Activated CD8-positive, alpha-beta memory T cell treated with anti-CD3 and anti-CD28 coated beads for 36 hours (primary cell): ENCODE measurements at regions not wholly inside any gene's neighbourhood (a gene's known extent, or its start where the extent isn't known, plus 50 kb on each side); places are given as distances from the start of the nearest gene placed in this dataset.

Source experiments
- CTCF ChIA-PET: fragments of 350-600 bp; sonication (Branson Sonifier 250); formaldehyde crosslinking; loops from one replicate; lab custom pipeline; 2021; ENCODE audit warnings: antibody characterized with exemption; lab: Charles Lee
- POLR2A ChIA-PET: fragments of 350-600 bp; sonication (Branson Sonifier 250); formaldehyde crosslinking; loops from one replicate; lab custom pipeline; 2021; ENCODE audit warnings: antibody characterized with exemption; lab: Charles Lee

DNA sequence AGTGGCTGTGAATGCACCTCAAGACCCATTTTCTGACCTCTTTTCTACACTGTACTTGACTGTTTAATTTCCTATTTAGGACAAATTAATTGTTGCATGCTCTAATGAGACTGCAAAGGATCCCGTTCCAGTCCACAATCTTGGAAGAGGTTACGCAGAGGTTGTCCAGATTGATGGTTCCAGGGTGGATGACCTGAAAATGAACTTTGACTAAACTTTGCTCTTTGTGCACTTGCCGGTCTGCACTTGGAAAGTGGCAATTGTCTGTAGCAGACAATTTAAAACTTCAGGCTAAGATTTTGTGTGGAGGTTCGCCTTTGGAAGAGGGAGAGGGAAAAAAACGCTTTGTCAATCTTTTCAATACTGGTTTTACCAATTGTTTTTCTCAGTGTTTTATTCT lies 267.8 kb downstream of the TMEM161B start:
- CTCF ChIA-PET = no interaction called here
- POLR2A ChIA-PET = no interaction called here

DNA sequence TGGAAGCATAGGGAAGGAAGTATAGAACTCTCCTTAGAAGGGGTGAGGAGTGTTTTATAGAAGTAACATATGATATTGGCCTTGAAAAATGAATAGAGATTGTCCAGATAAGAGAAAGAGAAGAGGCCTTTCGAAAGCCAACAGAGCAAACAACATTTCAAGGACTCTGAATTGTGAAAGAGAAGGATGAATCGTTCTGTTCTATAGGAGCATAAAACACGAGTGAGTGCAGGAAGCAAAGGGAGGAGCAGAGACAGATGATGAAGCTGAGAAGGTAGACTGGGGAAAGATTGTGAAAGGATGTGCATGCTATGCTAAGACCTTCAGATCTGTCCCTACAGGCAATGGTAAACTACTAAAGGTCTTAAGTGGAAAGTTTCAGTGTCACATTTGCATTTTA lies 271.0 kb downstream of the TMEM161B start:
- POLR2A ChIA-PET = no interaction called here
- CTCF ChIA-PET = no interaction called here

DNA sequence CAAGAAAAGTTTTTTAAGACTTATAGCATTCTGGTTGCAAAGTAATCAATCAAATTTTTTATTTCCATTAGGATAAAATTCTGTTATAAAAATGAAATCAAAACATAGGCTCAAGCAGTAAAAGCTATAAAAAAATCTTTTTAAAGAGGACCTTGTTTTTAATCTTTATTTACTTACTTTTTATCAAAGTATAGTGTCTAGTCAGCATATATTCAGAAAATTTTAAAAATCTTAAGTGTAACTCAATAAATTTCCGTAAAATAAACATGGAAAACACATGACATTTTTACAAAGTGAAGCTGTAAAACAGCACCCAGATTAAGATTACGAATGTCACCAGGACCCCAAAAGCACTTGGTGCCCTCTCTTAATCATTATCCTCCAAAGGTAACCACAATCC lies 302.4 kb downstream of the TMEM161B start:
- POLR2A ChIA-PET = no interaction called here
- CTCF ChIA-PET = no interaction called here

DNA sequence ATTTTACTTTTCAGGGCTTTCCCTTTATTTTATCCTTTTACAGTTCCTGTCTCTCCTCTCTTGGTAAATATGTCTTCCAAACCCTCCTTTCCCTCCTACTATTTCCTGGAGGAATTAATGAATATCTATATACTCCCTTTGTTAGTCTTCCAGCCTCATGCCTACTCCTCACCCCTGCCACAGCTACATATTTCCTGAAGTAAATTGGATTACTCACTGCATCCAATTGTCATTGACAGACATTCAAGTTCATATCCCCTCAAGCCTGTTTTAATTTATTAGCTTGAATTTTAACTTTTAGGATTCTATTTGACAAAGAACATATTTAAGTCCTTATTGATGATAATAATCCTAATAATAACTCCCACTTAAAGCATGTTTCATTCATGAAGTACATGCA lies 314.5 kb downstream of the TMEM161B start:
- POLR2A ChIA-PET = no interaction called here
- CTCF ChIA-PET = no interaction called here

DNA sequence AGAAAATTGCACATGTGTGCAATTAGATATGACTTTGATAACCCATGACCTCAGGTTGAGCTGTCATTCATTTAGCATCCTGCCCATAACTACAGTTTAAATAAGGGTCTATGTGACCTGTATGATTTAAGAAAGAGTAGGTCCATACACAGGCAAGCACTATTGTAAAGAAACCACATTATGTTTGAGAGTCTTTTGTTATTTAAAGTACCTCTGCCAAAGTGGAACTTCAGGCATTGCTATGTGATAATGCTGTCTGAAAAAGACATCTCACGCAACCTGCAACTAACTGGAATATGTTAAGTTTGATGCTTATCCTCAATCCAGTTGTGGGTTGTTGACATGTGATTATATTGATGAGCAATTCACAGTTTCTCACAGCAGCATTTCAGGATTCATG lies 317.0 kb downstream of the TMEM161B start:
- ChIA-PET CTCF (no interaction called here), POLR2A (no interaction called here)

DNA sequence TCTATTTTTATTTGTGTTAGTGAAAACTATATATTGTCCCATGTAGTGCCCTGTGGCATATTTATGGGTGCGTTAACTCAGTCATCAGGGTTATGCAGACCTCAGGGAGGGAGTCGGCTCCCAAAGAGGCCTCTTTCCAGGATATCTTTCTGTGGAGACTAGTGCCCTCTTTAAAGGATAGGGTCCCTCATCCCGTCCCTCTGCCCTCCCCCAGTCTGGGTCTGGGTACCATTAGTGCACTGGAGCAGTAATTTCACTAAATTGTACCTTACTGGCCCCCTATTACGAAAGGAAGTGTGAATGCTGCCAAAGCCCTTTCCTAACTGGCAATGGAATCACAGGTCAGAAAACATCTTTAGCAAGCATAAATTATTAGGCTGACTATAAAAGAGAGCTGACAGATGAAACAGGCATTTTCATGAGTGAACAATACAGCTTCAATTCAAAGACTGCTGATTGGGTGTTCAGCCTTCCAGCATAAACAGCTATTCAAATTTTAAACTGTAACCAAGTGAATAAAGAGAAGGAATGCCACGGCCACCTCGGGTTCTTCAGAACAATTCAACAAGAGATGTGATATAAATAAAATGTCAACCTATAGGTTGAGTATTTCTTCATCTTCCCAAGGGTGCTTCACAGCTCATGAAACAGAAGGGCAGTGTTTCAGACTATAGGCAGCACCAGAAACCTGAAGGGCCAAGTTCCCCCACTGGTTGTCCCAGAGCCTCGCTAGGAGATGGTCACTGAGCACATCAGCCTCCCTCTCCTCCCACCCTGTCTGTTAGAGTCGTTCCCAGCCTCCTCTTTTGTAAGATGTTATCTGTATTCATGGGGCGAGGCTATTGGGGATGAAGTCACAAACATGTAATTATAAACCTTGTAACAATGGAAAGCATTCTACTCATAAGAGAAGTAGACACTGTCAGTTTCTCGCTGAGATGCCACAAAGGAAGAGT lies 318.7 kb downstream of the TMEM161B start:
- CTCF ChIA-PET = no interaction called here

DNA sequence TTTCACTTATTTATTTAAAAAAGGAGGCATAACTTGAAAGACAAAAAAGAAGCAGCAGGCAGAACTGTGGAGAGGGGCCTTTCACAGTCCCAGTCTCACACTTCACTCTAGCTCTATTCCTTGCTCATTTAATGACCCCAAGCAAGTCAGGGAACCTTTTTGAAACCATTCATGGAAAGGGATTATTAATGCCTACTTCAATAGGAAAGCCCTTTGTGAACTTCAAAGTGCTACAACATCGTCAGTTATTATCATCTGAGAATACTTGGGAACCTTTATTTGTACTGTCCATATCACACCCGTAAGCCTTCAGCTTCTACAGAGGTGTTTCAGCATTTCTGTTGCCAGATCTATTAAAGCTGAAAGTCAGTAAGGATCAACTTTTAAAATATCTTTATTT lies 320.2 kb downstream of the TMEM161B start:
- ChIA-PET CTCF (interaction anchor here (0.6 kb wide), 1 partner anchor 1910 kb away, joined by 3 read pairs; no protein-coding TSS in a partner anchor), POLR2A (no interaction called here)

More for the DNA sequence above, 318.7 kb downstream of the TMEM161B start:
- POLR2A ChIA-PET = no interaction called here

DNA sequence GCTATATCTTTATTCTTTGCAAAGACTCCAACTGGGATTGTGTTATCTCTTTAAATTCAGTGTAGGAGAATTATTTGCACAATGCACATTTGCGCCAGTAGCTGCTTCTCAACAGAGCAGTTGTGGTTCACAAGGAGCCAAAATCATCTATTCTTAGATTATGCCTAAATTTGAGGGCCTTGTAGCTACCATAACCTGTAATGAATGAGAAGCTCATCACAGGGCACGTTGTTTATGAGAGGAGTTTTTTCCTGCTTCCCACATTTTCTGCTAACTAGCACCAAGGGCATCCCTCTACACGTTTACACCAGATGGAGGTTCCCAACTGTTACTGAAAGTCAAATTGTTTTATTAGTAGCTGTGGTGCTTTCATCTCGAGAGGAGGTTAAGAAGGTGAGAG lies 322.4 kb downstream of the TMEM161B start:
- POLR2A ChIA-PET = no interaction called here
- CTCF ChIA-PET = no interaction called here

DNA sequence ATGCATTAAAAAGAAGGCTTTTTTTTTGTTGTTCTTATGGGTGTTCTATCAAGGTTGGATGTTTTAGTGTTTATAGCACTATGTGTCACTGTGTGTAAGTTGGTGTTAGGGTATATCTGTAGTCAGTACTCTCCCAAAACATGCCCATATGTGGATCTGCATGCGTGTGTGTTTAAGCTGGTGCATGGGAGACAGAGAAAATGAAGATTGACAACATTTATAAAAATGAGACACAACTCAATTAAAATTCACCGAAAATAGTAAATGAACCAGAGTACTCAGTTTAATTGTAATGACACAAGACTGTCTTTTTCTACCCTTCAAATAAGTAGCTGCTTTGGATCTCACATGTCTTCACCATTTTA lies 323.4 kb downstream of the TMEM161B start:
- CTCF ChIA-PET = no interaction called here
- POLR2A ChIA-PET = no interaction called here

DNA sequence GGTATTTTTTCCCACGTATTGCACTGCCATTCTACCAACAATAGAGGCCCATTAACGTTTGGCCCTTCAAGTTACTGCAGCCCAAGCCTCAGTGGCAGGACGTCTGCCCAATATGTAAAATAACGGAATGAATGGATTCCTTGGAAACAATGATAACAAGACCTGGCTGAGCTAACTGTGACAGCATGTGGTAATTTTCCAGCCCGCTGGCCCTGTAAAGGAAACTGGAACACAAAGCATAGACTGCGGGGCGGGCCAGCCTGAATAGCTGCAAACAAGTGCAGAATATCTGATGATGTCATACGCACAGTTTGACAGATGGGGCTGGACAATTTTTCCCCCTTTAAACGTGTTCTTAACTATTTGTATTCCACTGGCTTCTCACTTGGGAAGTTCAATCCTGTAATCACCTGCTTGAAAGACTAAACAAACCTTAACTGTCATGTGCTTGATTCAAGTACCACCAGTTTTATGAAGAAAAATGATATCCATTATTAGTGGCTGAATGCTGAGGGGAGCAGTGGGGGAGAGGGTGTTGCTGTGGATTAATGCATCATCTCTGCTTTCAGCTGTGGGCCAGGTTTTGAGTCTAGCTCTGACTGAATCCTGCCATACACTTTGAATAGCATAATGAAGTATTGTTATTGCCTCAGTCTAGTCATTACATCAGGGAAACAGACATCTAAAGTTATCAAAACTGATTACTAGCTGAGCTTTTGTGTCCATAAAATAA lies 323.9 kb downstream of the TMEM161B start:
- ChIA-PET CTCF (no interaction called here), POLR2A (no interaction called here)

DNA sequence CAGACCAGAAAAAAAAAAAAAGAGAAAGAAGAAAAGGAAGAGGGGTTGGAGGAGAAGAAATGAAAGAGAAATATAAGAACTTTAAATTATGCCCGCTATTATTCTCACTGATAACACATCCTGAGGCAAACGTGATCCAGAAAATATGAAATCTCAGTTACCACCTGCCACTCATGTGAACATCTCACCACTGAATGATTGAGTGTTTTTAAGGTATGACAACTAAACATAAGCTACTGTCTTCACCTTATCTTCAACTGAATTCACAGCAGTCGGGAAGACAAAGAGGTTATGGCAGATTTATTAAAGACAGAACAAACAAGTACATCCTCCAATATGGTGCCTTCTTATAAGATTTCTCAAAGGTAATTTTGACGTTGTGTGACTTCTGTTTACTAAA lies 327.9 kb downstream of the TMEM161B start:
- ChIA-PET CTCF (no interaction called here), POLR2A (no interaction called here)

DNA sequence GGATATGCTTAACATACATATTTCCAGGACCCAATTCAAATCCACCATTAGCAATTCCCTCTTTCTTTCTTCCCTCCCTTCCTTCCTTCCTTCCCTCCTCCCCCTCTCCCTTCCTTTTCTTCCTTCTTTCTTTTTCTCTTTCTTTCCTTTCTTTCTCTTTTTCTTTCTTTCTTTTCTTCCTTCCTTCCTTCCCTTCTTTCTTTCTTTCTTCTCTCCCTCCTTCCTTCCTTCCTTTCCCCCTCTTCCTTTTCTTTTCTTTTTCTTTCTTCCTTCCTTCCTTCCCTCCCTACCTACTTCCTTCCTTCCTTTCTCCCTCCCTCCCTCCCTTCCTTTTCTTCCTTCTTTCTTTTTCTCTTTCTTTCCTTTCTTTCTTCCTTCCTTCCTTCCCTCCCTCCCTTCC lies 332.0 kb downstream of the TMEM161B start:
- POLR2A ChIA-PET = no interaction called here
- CTCF ChIA-PET = no interaction called here

DNA sequence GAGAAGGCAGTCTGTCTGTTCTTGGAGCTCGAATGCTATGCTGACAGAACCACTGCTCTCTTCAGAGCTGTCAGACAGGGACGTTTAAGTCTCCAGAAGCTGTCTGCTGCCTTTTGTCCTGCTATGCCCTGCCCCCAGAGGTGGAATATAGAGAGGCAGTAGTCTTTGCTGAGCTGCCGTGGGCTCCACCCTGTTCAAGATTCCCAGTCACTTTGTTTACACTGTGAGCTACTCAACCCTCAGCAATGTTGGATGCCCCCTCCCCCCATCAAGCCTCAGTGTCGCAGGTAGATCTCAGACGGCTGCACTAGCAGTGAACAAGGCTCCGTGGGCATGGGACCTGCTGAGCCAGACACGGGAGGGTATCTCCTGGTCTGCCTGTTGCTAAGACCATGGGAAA lies 344.2 kb downstream of the TMEM161B start:
- POLR2A ChIA-PET = no interaction called here
- CTCF ChIA-PET = no interaction called here

DNA sequence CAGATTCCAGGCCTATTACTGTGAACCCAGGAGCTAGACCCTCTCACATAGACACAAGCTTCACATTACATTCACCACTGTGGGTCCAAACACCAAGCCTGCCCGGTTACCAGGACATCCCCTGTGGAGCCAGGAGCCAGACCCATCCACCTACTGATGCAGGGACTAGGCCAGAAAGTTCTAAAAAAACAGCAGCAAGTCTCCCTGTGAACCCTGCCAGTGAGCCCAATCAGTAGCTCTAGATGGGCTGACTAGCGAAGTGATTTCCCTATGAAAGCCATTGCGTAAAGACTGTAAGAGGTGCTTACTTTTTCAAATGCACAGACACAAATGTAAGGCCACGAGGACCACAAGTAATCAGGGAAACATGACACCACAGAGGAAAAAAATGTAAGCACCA lies 352.3 kb downstream of the TMEM161B start:
- POLR2A ChIA-PET = no interaction called here
- CTCF ChIA-PET = no interaction called here

DNA sequence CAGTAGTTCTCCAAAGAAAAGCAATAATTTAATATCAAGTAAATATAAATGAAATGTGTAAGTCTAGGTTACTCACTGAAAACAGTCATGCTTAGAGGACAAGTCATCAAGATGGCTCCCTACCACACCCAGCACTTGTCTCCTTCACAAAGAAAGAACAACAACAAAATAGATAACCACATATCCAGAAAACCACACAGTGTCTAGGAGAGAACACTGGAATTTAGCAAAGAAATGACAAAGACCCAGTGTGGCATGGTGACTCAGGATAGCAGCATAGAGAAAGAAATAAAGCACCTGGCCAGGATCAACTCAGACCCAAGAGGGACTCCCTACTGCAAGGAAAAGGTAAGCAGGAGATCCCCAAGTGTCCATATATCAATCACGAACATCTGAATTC lies 356.2 kb downstream of the TMEM161B start:
- POLR2A ChIA-PET = no interaction called here
- CTCF ChIA-PET = no interaction called here

DNA sequence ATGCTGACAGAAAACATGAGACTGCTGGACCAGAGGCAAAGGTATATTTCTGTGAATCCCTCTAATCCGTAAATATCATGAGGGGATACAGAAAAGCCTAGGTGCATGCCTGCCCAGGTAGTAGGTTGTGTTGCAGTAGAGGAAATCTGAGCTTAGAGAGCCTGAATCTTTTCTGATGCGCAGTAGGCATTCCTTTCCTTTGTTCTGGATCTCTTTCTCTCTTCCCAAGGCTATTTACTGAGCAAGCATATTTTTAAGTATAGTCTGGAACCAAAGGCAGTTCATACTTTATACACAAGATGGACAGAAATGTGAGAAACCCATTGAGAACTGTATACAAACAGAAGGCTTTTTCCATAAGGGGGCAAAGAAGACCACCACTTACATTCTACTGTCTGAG lies 359.3 kb downstream of the TMEM161B start:
- ChIA-PET CTCF (no interaction called here), POLR2A (no interaction called here)

DNA sequence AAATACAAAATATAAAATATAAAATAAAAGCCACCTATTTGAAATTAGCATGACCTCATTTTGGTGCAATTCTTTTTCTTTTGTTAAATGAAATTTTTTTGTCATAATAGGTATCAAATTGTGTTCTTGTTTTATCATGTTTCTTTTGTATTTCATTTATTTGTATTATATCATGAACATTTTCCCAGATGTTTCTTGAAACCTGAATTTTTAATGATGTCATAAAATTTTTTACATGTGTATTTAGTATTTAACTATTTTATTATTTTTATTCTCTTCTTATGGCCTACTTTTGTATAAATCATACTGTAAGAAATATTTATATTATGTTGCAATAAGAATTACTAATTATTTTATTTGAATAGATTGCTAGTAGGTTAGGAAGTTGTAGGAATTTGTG lies 361.7 kb downstream of the TMEM161B start:
- ChIA-PET CTCF (no interaction called here), POLR2A (no interaction called here)

DNA sequence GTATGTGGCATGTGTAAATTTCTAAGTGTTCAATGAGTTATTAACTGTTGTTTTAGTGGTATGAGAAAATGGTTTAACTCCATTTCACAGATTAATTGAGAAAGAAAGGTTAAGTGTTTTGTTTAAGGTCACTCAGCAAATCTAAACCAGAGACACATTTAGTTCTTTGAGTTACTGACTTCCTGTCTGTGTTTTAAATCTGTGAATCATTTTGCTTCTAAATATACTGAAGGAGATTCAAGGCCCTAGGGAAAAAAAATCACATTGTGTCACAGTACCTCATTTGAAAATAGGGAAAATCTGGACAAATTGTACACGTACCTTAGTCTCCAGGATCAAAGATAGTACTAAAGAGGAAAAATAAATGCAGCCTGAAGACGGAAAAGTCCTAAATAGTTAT lies 368.2 kb downstream of the TMEM161B start:
- ChIA-PET CTCF (no interaction called here), POLR2A (no interaction called here)

DNA sequence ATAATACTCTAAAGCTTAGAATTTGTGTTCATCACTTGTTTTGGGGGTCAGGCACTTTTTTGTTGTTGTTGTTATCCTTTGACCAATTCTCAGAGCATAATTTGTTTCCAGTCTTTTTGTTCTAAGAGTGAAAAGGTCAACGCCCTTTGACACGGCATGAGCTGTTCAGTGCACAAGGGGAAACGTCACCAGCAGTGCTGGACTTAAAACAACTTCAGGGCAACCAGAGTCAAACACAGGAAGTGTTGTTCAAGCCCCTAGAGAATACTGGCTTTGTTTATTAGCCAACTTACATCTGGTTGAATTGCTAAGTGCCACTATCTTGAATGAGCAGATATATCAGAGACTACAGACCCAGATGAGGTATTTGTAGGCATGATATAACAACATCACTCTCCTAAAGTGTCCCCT lies 368.9 kb downstream of the TMEM161B start:
- ChIA-PET POLR2A (no interaction called here), CTCF (no interaction called here)

DNA sequence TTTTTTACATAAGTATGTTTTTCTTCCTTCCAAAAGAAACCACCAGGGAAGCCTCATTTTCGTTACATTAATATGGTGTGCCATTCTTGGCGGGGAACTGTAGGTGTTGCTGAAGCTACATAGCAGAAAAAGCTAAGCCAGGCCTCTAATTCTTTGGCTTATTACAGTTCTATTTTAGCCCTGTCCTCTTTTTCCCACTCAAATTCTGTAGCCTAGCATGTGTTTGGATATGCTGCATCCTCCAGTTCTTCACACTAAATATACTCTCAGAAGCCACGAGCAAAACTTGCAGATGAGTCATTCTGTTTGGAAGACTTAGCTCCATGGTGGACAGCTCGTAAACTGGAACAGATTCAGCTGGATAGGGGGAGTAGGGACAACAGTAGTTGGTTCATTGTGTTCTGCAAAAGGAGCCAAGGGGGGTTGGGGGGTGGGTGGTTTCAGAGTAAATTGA lies 369.4 kb downstream of the TMEM161B start:
- ChIA-PET CTCF (no interaction called here), POLR2A (no interaction called here)

DNA sequence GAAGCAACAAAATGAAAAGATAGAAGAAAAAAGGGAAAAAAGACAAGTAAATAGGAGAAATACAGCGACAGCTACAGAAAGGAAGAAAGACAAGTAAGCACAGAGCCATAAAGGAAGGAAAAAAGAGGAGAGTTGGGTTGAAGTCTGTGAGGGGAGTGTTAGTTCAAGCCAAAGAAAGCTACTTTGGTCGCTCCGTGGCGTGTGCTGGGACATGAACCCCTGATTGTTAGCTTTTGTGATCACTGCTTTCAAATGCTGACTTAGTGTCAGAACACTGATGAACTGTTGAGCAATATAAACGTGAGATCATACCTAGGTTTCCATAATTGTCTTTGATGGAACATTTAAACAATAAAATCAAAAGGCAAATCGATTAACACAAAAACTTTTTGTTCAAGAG lies 370.1 kb downstream of the TMEM161B start:
- CTCF ChIA-PET = no interaction called here

More for the DNA sequence above, 370.1 kb downstream of the TMEM161B start:
- POLR2A ChIA-PET = no interaction called here
